ENCODE measurements at regions not wholly inside any gene's neighbourhood (a gene's known extent, or its start where the extent isn't known, plus 50 kb on each side); places are given as distances from the start of the nearest gene placed in this dataset.

- TF ChIP-seq CTCF (CRISPR knock-in tag; IDR thresholded peaks at IDR 0.05) (no peak), CREB1 (IDR thresholded peaks at IDR 0.05) (no peak), CREB1 (CRISPR knock-in tag; IDR thresholded peaks at IDR 0.05) (no peak), MYC (CRISPR knock-in tag; IDR thresholded peaks at IDR 0.05; ENCODE audit: borderline replicate concordance) (no peak), AKNA (CRISPR knock-in tag; IDR thresholded peaks at IDR 0.05; ENCODE audit: borderline replicate concordance) (no peak), SMC3 (IDR thresholded peaks at IDR 0.05; ENCODE audit: low read length) (no peak), ZNF629 (CRISPR knock-in tag; conservative IDR thresholded peaks at IDR 0.05) (no peak), ZNF83 (CRISPR knock-in tag; IDR thresholded peaks at IDR 0.05; ENCODE audit: borderline replicate concordance) (no peak), RFX5 (IDR thresholded peaks at IDR 0.05; ENCODE audit: low read depth, low read length) (no peak), HMG20B (CRISPR knock-in tag; conservative IDR thresholded peaks at IDR 0.05) (no peak), HOXD1 (CRISPR knock-in tag; IDR thresholded peaks at IDR 0.05) (no peak), EP300 (IDR thresholded peaks at IDR 0.05; ENCODE audit: low read depth in 2 of 2, low read length in 2 of 2) (no peak), EP300 (CRISPR knock-in tag; IDR thresholded peaks at IDR 0.05; ENCODE audit: borderline replicate concordance) (no peak), SKI (IDR thresholded peaks at IDR 0.05; ENCODE audit: partially characterized antibody) (no peak), JUND (CRISPR knock-in tag; IDR thresholded peaks at IDR 0.05) (no peak), ARID5B (CRISPR knock-in tag; IDR thresholded peaks at IDR 0.05) (no peak)
Measured at GRCh38 chr1:31515936-31516335, 60.4 kb upstream of the TINAGL1 start.

Measured in HepG2 (cell line).